ENCODE measurements at regions not wholly inside any gene's neighbourhood (a gene's known extent, or its start where the extent isn't known, plus 50 kb on each side); places are given as distances from the start of the nearest gene placed in this dataset.

DNA sequence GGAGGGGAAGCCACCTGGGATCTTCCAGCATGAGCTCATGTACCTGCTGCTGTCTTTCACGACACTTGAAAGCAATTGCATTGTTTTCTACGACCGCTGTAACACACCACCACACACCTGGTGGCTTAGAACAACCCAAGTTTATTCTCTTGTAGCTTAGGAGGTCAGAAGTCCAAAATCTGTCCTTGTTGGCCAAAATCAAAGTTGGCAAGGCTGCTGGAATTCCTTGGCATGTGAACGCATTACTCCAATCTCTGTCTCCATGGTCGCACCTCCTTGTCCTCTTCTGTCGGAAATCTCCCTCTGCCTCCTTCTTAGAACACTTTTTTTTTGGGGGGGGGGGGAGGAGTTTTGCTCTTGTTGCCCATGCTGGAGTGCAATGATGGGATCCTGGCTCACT lies 305.7 kb downstream of the BAMBI start:
- Histone ChIP-seq H3K4me3 (no peak overlapping the region), H3K27me3 (no peaks in the 10 kb centered on the region), H3K27ac (no peak overlapping the region), H3K4me1 (ENCODE audit: insufficient read depth) (peaks cover 2% of the 10 kb centered on the region), H3K36me3 (no peaks in the 10 kb centered on the region), H3K9me3 (no peaks in the 10 kb centered on the region)
- intact Hi-C loops (cut with DNase I): no loop called here
- no peak for DNase-seq
- WGBS, 3 donors: 57 to 68% (median 63%) methylated on average over 6 of the region's 6 CpGs
- TF ChIP-seq POLR2A (IDR thresholded peaks at IDR 0.05) (no peak), EP300 (IDR thresholded peaks at IDR 0.05) (no peak)
- TF ChIP-seq, protein P1, sequence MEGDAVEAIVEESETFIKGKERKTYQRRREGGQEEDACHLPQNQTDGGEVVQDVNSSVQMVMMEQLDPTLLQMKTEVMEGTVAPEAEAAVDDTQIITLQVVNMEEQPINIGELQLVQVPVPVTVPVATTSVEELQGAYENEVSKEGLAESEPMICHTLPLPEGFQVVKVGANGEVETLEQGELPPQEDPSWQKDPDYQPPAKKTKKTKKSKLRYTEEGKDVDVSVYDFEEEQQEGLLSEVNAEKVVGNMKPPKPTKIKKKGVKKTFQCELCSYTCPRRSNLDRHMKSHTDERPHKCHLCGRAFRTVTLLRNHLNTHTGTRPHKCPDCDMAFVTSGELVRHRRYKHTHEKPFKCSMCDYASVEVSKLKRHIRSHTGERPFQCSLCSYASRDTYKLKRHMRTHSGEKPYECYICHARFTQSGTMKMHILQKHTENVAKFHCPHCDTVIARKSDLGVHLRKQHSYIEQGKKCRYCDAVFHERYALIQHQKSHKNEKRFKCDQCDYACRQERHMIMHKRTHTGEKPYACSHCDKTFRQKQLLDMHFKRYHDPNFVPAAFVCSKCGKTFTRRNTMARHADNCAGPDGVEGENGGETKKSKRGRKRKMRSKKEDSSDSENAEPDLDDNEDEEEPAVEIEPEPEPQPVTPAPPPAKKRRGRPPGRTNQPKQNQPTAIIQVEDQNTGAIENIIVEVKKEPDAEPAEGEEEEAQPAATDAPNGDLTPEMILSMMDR (IDR thresholded peaks at IDR 0.05): no peak

DNA sequence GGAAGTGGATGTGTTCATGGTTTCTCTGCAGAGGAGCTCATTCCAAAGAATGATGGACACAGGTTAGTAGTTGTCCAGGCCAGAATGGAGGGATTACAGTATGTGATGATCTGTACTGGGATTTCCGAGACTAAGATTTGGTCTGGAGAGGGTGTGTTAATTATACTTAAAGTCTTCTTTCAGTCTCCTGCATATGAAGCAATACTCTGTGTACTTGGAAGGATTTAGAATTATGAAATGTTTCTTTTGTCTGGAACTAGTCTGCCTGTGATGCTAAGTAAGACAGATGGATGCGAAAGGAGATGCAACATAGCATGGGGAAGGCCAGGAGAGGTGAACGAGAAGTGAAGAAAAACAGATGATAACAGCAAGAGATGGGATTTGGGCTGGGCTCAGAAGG lies 305.1 kb upstream of the LYZL1 start:
- Histone ChIP-seq H3K27ac (no peak overlapping the region), H3K4me3 (no peak overlapping the region), H3K27me3 (no peaks in the 10 kb centered on the region), H3K36me3 (no peaks in the 10 kb centered on the region), H3K4me1 (ENCODE audit: insufficient read depth) (peaks cover 2% of the 10 kb centered on the region), H3K9me3 (no peaks in the 10 kb centered on the region)
- no peak for DNase-seq
- 53 to 65% (median 64%) methylated on average over 3 of the region's 3 CpGs for WGBS, 3 donors
- TF ChIP-seq POLR2A (IDR thresholded peaks at IDR 0.05) (no peak), EP300 (IDR thresholded peaks at IDR 0.05) (no peak)
- TF ChIP-seq, protein P1 (IDR thresholded peaks at IDR 0.05): no peak
- intact Hi-C loops (cut with DNase I): no loop called here

DNA sequence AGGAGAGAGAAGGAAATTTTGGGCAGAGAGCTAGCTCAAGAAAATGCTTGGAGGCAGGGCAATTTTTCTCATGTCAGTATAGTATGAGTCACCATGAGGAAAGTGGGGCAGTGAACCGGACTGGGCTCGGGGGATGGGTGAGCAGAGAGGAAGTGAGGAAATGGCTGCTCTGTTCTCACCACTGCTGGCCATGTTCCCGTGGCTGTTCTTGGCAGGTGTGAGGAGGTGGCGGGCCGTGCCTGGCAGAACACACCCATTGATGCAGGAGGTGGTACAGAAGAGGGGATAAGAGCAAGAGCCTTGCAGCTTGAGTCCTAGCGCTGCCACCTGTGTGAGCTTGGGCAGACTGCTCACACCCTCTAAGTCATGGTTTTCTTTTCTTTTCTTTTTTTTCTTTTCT lies 304.4 kb upstream of the LYZL1 start:
- H3K4me1 ChIP-seq (ENCODE audit: insufficient read depth): peaks cover 2% of the 10 kb centered on the region
- H3K9me3 ChIP-seq: no peaks in the 10 kb centered on the region
- H3K27ac ChIP-seq: no peak overlapping the region
- no peak overlapping the region for H3K4me3 ChIP-seq
- TF ChIP-seq POLR2A (IDR thresholded peaks at IDR 0.05): no peak
- TF ChIP-seq, protein P1 (IDR thresholded peaks at IDR 0.05): no peak
- TF ChIP-seq EP300 (IDR thresholded peaks at IDR 0.05): no peak
- intact Hi-C loops (cut with DNase I): no loop called here
- WGBS, 3 donors: 26 to 38% (median 29%) methylated on average over 6 of the region's 6 CpGs
- H3K36me3 ChIP-seq: no peaks in the 10 kb centered on the region
- no peaks in the 10 kb centered on the region for H3K27me3 ChIP-seq
- DNase-seq: peak; percentile 78 to 89 (median 84)

DNA sequence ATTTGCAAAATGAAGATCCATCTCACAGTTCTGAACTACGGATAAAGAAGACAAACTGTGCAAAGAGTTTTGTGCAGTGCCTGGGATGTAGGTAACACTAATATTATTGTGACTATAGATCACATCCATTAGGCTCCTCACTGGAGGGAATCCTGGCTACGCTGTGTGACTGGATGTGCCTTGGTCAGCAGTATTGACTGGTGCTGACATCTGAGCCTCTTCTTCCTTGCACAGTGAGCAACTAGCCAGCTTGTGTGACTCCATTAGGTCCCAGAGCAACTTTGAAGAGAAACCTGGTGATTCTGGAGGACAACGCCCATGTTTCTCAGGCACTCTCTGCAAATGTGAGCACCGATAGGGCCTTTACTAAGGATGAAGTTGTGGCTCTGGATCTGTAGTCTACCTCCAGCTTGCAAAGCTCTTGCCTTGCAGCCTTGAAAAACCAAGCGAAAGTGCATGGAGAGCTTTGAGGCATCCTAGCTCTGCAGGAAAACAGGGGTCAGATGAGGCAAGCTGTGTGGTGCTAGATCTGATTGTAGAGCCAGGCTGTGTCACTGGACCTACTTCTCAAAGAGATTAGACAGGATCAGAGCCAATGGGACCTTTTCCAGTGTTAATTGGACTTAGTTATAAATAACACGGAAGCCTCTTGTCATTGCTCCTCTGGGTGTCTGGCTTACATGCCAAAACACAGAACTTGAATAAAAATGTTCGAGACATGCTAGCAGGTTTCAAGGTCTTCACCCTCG lies 303.6 kb upstream of the LYZL1 start:
- Histone ChIP-seq H3K36me3 (no peaks in the 10 kb centered on the region), H3K4me1 (ENCODE audit: insufficient read depth) (peaks cover 2% of the 10 kb centered on the region), H3K27me3 (no peaks in the 10 kb centered on the region), H3K4me3 (no peak overlapping the region), H3K9me3 (no peaks in the 10 kb centered on the region), H3K27ac (no peak overlapping the region)
- intact Hi-C loops (cut with DNase I): no loop called here
- 83 to 88% (median 83%) methylated on average over 8 of the region's 8 CpGs for WGBS, 3 donors
- no peak for DNase-seq
- TF ChIP-seq, protein P1 (IDR thresholded peaks at IDR 0.05): no peak
- TF ChIP-seq POLR2A (IDR thresholded peaks at IDR 0.05) (no peak), EP300 (IDR thresholded peaks at IDR 0.05) (no peak)
